Motor neuron (in vitro differentiated cells): ENCODE measurements at regions not wholly inside any gene's neighbourhood (a gene's known extent, or its start where the extent isn't known, plus 50 kb on each side); places are given as distances from the start of the nearest gene placed in this dataset.
A peak's percentile ranks its signal among the peaks of the same experiment; 100 is the strongest.

Source experiments
- ATAC-seq, 8 experiments: fragments of 200-7000 bp; cut with Tn5 transposase; replicated peaks in 6 of 8; 2 replicates each; pipeline ENCODE4 v1.8.0; 2021; ENCODE audit warnings: mild to moderate bottlenecking in 8 of 8, moderate library complexity in 8 of 8
- H3K27ac ChIP-seq, 2 donors: fragments of 250-450 bp; sonication (Bioruptor Pico); 2 replicates each; pipeline ENCODE4 v1.9.0; 2021; ENCODE audit warnings: antibody characterized with exemption in 2 of 2, mild to moderate bottlenecking in 2 of 2, moderate library complexity in 1 of 2
- H3K4me1 ChIP-seq, 2 donors: fragments of 250-450 bp; sonication (Bioruptor Pico); replicated peaks in 1 of 2; 2 replicates each; pipeline ENCODE4 v1.6.1; 2021; ENCODE audit warnings: antibody characterized with exemption in 2 of 2, mild to moderate bottlenecking in 2 of 2, moderate library complexity in 1 of 2
- H3K4me3 ChIP-seq, 5 donors: fragments of 250-450 bp; sonication (Bioruptor Pico); 2 replicates each; pipeline ENCODE4 v1.9.0; 2021; ENCODE audit warnings: antibody characterized with exemption in 5 of 5, mild to moderate bottlenecking in 5 of 5, moderate library complexity in 4 of 5
- WGBS, 10 experiments: fragments of 450-650 bp; shearing (Covaris generic); methylation state at CpG; one replicate each; pipeline ENCODE4 v1.0.0; 2022; 5-methylcytosine and 5-hydroxymethylcytosine counted together
- in situ Hi-C, 9 experiments: fragments of 400-800 bp; cut with MboI; loops; one replicate each; pipeline ENCODE4 v1.15.0; 2021; ENCODE audit warnings: low sequenced_read_pairs in 9 of 9, low pct_unique_long_range_greater_than_20kb in 2 of 9; ENCODE audit not compliant: unreplicated experiment in 9 of 9

GRCh38 chr12:90163975-90164374 is 455.3 kb upstream of the ATP2B1 start:
- peak in 1 of 8 experiments; percentile 26 for ATAC-seq
- WGBS, 10 experiments, result 20 to 86% (median 61%) methylated on average over 1 to 2 of the region's 3 CpGs; no CpG with 5 or more reads in 4 of the 10 experiments
- Histone ChIP-seq H3K4me1 (peaks cover 0 to 10% of the 10 kb centered on the region in 2 donors), H3K27ac (no peak overlapping the region), H3K4me3 (no peak overlapping the region)
- in situ Hi-C loops, result no loop called here

DNA sequence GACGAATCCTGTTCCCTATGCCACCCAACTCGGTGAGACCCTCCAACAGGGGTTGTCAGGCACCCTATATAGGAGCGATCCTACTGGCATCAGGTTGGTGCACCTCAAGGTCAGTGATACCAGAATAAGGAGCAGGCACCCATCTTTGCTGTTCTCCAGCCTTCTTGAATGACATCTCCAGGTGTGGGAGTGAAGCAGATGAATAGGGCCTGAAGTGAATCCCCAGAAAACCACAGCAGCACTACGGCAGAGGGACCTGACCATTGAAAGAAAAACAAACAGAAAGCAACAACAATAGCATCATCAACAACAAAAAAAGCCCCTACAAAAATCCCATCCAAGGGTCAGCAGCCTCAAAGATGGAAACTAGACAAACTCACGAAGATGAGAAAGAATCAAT is 445.2 kb upstream of the ATP2B1 start:
- in situ Hi-C loops, result no loop called here
- WGBS, 10 experiments, result 83 to 100% (median 88%) methylated on average over 1 to 3 of the region's 5 CpGs; no CpG with 5 or more reads in 4 of the 10 experiments
- ATAC-seq, result no peak
- no peak overlapping the region for H3K4me3 ChIP-seq
- no peaks in the 10 kb centered on the region for H3K4me1 ChIP-seq
- no peak overlapping the region for H3K27ac ChIP-seq

- WGBS, 10 experiments, result 0 to 94% (median 78%) methylated on average over 1 to 4 of the region's 10 CpGs; no CpG with 5 or more reads in 5 of the 10 experiments
- no peaks in the 10 kb centered on the region for H3K4me1 ChIP-seq
- H3K27ac ChIP-seq, result no peak overlapping the region
- H3K4me3 ChIP-seq, result no peak overlapping the region
- in situ Hi-C loops, result no loop called here
- peak in 4 of 8 experiments; percentile 25 to 97 (median 92) for ATAC-seq
Observed at GRCh38 chr12:90152897-90153624, 444.4 kb upstream of the ATP2B1 start.

- WGBS, 10 experiments, result 50 to 100% (median 82%) methylated on average over 1 to 3 of the region's 3 CpGs; no CpG with 5 or more reads in 2 of the 10 experiments
- no peak overlapping the region for H3K4me3 ChIP-seq
- ATAC-seq, result no peak
- no peak overlapping the region for H3K27ac ChIP-seq
- no peaks in the 10 kb centered on the region for H3K4me1 ChIP-seq
- in situ Hi-C loops, result no loop called here
Observed at GRCh38 chr12:90151491-90152015, 442.9 kb upstream of the ATP2B1 start.

DNA sequence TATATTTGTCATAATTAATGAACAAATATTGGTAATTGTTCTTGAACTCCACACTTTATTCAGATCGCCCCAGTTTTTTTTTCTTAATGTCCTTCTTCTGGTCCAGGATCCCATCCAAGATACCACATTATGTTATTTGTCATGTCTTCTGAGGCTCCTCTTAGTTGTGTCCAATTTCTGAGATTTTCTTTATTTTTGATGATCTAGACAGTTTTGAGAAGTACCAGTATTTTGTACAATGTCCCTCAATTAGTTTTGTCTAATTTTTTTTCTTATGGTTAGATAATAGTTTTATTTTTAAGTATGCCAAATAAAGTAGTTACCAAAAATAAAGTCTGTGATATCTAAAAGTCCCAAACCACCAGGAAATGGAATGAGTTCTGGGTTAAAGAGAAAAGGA is 440.8 kb upstream of the ATP2B1 start:
- WGBS, 10 experiments, result 45 to 100% (median 100%) methylated on average over 1 of the region's 1 CpG; no CpG with 5 or more reads in 1 of the 10 experiments
- no peak for ATAC-seq
- Histone ChIP-seq H3K4me3 (no peak overlapping the region), H3K27ac (no peak overlapping the region), H3K4me1 (no peaks in the 10 kb centered on the region)
- in situ Hi-C loops, result no loop called here

GRCh38 chr12:90129366-90130030 is 420.9 kb upstream of the ATP2B1 start:
- peaks cover 0 to 7% of the 10 kb centered on the region in 2 donors for H3K4me1 ChIP-seq
- 6 to 100% (median 93%) methylated on average over 1 to 4 of the region's 4 CpGs; no CpG with 5 or more reads in 1 of the 10 experiments for WGBS, 10 experiments
- H3K27ac ChIP-seq, result no peak overlapping the region
- ATAC-seq, result peak in 3 of 8 experiments; percentile 53 to 92 (median 71)
- no peak overlapping the region for H3K4me3 ChIP-seq
- in situ Hi-C loops, result no loop called here

DNA sequence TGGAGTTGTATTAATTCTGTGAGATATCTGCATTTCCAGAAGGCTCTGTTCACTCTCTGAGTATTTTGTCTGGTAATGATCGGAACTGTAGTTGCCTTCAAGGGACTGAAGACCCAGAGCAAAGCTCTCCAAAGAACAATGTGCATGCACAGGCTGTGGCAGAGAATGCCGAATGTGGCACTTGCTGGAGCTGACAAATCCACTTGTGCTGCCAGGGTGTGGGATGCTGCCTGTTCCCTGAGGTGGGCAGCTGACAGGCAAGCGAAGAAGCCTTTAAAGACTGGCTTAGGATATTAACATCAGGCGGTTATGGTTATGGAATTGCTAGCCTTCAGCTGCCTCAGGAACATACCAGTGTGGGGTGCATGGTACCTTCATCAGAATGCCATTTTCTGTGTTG is 419.9 kb upstream of the ATP2B1 start:
- no peak overlapping the region for H3K27ac ChIP-seq
- 60 to 100% (median 79%) methylated on average over 1 to 4 of the region's 4 CpGs; no CpG with 5 or more reads in 1 of the 10 experiments for WGBS, 10 experiments
- no peak overlapping the region for H3K4me3 ChIP-seq
- in situ Hi-C loops, result no loop called here
- peaks cover 0 to 7% of the 10 kb centered on the region in 2 donors for H3K4me1 ChIP-seq
- peak in 1 of 8 experiments; percentile 44 for ATAC-seq

GRCh38 chr12:90126125-90126524 is 417.5 kb upstream of the ATP2B1 start:
- in situ Hi-C loops, result no loop called here
- WGBS, 10 experiments, result 50 to 100% (median 84%) methylated on average over 1 to 2 of the region's 2 CpGs
- Histone ChIP-seq H3K4me1 (peaks cover 0 to 7% of the 10 kb centered on the region in 2 donors), H3K4me3 (no peak overlapping the region), H3K27ac (no peak overlapping the region)
- peak in 1 of 8 experiments; percentile 9 for ATAC-seq

DNA sequence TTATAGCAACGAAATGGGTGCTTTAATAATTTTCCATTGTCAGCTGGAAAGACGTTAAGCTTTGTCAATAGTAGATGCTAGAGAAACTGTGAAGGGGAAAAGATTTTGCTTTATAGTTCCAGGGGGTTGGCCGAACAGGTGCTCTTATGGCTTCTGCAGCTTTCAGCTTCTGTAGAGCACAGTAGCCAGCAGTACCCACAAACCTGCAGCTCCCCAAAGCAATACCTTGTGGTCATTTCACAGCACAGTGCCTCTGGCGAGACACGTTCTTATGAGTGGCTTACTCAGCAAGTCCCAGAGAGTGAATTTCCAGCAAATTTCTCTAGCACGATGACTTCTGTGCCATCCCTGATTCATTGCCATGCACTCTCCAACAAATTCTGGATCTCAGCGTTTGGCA is 416.3 kb upstream of the ATP2B1 start:
- H3K27ac ChIP-seq, result no peak overlapping the region
- H3K4me1 ChIP-seq, result peaks cover 0 to 7% of the 10 kb centered on the region in 2 donors
- 43 to 93% (median 82%) methylated on average over 1 to 7 of the region's 7 CpGs for WGBS, 10 experiments
- ATAC-seq, result no peak
- no peak overlapping the region for H3K4me3 ChIP-seq
- in situ Hi-C loops, result no loop called here

GRCh38 chr12:90124289-90124688 is 415.7 kb upstream of the ATP2B1 start:
- 58 to 100% (median 86%) methylated on average over 1 to 2 of the region's 2 CpGs; no CpG with 5 or more reads in 1 of the 10 experiments for WGBS, 10 experiments
- in situ Hi-C loops, result no loop called here
- no peak for ATAC-seq
- Histone ChIP-seq H3K27ac (no peak overlapping the region), H3K4me1 (peaks cover 0 to 7% of the 10 kb centered on the region in 2 donors), H3K4me3 (no peak overlapping the region)

GRCh38 chr12:90122681-90123080 is 414.0 kb upstream of the ATP2B1 start:
- no peak overlapping the region for H3K27ac ChIP-seq
- no peaks in the 10 kb centered on the region for H3K4me1 ChIP-seq
- 23 to 100% (median 78%) methylated on average over 1 to 2 of the region's 3 CpGs; no CpG with 5 or more reads in 2 of the 10 experiments for WGBS, 10 experiments
- H3K4me3 ChIP-seq, result no peak overlapping the region
- in situ Hi-C loops, result no loop called here
- ATAC-seq, result no peak

DNA sequence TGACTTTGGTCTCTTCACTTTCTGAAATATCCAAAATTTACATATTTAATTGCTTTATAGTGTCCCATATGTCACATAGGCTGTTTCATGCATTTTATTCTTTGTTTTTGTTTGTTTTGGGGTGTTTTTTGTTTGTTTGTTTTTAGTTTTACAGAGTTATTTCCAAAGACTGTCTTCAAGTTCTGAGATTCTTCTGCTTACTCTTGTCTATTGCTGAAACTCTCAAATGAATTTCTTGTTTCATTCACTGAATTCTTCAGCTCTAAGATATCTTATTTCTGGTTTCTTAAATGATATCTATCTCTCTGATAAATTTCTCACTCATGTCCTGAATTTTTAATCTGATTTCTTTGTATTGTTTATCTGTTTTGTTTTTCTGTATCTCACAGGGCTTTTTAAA is 412.0 kb upstream of the ATP2B1 start:
- Histone ChIP-seq H3K4me1 (no peaks in the 10 kb centered on the region), H3K27ac (no peak overlapping the region), H3K4me3 (no peak overlapping the region)
- in situ Hi-C loops, result no loop called here
- ATAC-seq, result no peak

- in situ Hi-C loops, result no loop called here
Observed at GRCh38 chr12:90112666-90113065, 404.0 kb upstream of the ATP2B1 start.

More at GRCh38 chr12:90112666-90113065, 404.0 kb upstream of the ATP2B1 start:
- no peak overlapping the region for H3K27ac ChIP-seq
- no peaks in the 10 kb centered on the region for H3K4me1 ChIP-seq
- WGBS, 10 experiments, result 0 to 93% (median 46%) methylated on average over 1 of the region's 1 CpG; no CpG with 5 or more reads in 2 of the 10 experiments
- no peak overlapping the region for H3K4me3 ChIP-seq
- ATAC-seq, result no peak
